HL-60/S4 treated with retinoic acid at 250 ng/mL for 4 days and 3 days (cell line): ENCODE measurements at regions not wholly inside any gene's neighbourhood (a gene's known extent, or its start where the extent isn't known, plus 50 kb on each side); places are given as distances from the start of the nearest gene placed in this dataset.

Source experiments
- in situ Hi-C: fragments of 300-500 bp; cut with MboI; formaldehyde crosslinking; loops from 2 replicates; pipeline ENCODE4 v1.7.0; 2022; ENCODE audit warnings: low sequenced_read_pairs

DNA sequence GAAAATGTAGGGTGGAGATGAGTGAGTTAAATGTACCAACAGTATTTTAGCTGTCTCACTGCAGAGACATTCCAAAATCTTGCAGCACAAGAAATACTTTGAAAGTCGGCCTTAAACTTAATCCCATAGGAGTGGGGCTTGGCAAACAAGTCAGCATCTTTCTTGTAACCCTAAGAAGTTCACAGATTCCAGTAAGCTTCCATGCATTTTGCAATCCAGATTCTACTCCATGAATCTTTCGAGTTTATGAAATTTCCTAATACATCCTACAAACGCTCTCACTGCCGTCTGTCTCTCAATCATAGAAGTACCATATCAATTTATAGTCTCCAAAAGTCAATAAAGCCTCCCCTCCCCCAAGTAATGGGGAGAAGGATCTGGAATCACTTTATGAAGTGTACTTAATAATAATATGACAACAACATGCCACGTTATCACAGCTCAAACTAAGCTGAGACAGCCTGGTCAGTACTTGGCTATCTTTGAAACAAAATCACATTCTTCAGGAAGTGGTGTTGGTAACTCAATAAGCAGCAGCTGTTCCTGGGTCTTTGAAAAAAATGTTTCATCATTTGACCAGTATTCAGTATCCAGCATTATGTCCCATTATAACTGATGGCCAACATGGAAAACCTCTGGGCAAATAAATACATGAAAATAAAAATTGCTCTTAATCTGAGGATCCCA is 317.4 kb upstream of the RUNX1 start:
- in situ Hi-C loops, result no loop called here

- in situ Hi-C loops, result no loop called here
These were observed 314.4 kb upstream of the RUNX1 start for GRCh38 chr21:35363458-35363857.

GRCh38 chr21:35361988-35362387 is 312.9 kb upstream of the RUNX1 start:
- in situ Hi-C loops, result no loop called here

DNA sequence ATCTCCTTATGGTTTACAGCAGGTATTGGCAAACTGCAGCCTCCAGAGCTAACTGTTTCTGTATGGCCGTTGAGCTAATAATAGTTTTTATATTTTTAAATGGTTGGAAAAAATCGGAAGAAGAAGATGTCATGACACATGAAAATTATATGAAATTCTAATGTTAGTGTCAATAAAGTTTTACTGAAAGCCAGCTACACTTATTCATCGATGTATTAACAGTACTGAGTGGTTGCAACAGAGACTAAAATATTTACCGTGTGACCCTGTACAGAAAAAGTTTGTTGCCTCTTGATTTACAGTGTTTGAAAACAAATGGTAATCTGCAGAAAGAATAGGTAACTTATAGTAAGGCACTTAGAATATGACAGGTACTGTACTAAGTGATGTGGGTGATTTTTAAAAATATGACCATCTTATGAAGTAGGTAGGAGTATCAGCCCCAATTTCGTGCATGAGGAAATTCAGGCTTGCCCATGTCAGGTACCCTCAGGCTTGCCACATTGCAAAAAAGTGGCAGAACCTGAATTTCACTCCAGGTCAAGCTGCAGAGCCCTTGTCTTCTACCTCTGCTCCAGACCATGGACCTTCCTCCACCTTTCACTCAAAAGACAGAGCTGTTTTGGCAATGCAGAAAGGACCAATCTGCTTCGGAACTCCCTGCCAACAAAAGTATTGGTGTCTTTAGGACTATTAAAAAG is 311.9 kb upstream of the RUNX1 start:
- in situ Hi-C loops, result no loop called here

GRCh38 chr21:35359076-35359475 is 310.0 kb upstream of the RUNX1 start:
- in situ Hi-C loops, result no loop called here

DNA sequence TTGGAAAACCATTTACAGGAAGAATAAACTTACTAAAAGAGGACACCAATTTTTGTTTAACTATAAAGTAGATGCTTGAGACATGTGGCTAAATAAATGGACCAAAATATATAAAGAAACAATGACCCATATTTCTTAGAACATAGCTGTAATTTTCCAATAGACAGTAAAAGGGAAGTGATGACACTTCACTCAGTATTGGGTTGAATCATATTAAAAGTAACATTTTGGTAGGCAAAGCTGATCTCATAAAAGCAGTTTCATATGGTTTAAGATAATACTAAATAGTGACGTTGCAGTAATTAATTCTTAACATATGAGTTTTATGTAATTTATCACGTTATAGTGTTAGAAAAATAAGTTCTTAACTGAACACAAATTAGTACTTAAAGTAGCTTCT is 308.9 kb upstream of the RUNX1 start:
- in situ Hi-C loops, result no loop called here

DNA sequence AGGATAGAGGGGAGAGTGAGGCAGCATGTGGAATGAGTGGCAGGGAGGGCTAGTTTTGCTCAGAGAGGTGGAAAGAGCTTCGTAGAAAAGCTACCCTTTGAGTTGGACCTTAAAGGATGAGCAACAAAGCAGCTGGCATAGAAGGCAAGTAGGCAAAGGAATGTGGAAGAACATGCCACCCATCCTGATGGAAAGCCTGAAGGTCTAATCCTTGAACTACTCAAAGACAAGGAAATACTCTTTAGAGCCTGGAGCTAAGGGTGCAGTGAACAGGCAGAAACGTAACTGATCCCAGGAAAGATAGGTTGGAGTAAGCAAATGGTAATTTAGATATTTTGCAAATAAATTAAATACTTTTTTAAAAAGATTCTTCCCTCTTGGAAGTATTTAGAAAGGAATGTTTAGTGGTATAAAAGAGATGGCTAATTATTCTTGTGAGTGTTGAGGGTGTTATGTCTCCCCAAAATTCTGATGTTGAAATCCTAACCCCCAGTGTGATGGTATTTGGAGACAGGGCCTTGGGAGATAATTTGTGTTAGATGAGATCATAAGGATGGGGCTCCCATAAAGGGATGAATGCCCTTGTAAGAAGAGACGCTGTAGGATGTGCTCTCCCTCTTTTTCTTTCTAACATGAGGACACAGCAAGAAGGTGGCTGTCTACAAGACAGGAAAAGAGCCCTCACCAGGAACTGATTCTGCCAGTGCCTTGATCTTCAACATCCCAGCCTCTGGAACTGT is 308.1 kb upstream of the RUNX1 start:
- in situ Hi-C loops, result no loop called here

GRCh38 chr21:35354078-35354477 is 305.0 kb upstream of the RUNX1 start:
- in situ Hi-C loops, result no loop called here

DNA sequence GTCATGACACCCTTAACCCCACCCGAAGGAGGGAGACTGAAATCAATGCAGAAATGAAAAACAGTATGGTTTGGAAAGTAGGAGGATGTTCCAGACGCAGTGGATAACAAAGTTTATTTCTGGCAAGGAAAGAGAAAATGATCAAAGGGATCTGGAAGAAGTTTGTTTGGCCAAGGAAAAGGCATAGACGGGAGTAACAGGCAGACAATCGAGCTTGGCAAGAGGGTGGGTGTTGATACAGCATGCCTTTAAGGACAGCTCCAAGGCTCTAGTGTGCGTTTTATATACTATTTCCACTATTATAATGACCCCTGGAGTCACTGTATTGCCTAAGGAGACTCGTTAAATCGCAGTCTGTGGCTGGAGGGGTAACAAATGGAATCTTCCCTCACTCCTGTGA is 303.7 kb upstream of the RUNX1 start:
- in situ Hi-C loops, result no loop called here

GRCh38 chr21:35352066-35352770 is 303.1 kb upstream of the RUNX1 start:
- in situ Hi-C loops, result no loop called here

DNA sequence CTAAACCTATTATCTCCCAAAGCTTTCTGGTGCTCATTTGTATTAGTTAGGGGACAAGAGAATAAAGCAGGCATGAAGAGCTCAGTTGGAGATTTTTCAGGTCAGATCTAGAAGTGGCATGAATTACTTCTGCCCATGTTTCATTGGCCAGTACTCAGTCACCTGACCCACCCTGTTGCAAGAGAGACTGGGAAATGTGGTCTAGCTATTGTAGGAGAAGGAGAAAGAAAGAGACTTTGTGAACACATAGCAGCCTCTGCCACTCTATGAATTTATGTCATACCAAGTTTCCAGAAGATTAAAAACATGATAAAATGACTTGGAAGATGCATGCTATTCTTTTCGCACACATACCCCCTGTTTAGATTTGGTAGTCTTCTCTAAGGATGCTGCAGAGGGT is 302.3 kb upstream of the RUNX1 start:
- in situ Hi-C loops, result no loop called here

DNA sequence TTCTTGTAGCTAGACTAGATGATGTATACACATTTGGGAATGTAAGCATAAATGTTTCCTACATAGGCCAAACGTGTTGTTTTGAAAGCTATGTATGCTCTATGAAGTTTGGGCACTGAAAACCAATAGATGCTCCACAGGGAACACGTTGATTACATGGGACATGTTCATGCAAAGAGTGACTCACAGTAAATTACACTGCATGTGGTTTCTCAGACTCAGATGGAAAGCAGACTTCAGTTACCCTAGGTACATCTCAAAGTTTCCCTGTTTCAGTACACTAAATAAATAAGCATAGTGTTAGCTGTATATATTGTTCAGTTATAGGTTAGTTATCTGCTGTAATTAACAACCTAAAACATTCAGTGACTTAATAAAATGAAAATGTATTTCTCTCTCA is 301.9 kb upstream of the RUNX1 start:
- in situ Hi-C loops, result no loop called here

DNA sequence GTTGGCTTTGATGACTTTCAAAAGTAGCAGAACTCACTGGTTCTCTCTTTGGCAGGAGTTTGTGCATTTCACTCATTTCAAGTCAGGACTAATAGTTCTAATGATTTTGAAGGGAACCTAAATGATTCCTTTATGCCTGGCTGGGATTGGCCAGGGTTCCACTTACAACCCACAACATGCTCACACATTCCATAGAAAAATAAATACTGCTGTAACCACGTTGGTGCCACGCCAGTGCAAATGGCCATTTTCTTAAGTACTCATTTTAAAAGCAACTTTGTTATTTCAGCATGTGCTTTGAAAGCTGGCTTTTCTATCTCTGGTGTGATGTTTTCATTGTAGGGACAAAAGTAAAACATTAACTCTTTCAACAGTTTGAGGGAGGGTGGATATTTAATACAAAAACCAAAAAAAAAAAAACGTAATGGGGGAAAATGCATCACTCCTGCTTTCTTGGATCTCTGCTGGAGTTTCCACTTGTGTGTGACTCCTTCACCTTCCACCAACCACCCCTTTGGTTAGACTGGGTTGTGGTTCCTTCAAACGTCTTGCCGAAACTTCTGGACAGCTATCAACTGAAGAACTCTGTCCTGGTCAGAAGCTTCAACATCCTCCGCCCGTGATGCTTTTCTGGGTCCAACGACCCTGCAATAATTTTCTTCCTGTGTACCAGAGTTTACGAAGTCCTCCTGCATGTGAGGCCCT is 300.4 kb upstream of the RUNX1 start:
- in situ Hi-C loops, result no loop called here

DNA sequence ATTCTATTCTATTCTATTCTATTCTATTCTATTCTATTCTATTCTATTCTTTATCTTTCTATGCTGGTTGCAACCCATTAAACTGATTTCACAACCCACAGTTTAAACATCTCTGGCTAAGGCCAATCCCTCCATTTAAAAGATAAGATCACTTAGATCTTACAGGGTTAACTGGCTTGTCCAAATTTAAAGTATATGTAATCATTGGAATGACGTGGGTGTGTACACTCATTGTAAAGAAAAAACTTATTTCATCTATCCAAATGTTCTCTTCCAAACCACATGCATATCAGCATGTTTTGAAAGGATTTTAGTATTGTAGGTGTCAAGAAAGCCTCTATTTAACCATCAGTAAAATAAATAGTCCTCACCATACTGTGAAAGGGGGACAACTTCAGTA is 299.6 kb upstream of the RUNX1 start:
- in situ Hi-C loops, result no loop called here

- in situ Hi-C loops, result no loop called here
These were observed 297.6 kb upstream of the RUNX1 start for GRCh38 chr21:35346697-35347096.

- in situ Hi-C loops, result no loop called here
These were observed 296.9 kb upstream of the RUNX1 start for GRCh38 chr21:35345954-35346353.

DNA sequence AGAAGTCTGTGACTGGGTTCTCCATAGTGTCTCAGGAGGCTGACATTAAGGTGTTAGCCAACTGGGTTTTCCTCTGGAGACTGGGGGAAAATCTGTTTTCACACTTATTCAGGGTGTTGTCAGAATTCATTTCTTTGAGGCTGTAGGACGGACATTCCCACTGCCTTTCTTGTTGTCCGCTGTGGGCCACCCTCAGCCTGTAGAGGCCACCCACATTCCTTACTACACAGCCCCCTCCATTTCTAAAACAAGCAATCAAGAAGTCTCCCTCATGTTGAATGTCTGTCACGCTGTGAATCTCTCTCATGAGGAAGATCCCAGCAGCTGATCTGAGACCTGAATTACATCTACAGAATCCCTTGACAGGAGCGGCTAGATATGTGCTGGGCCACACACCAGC is 295.5 kb upstream of the RUNX1 start:
- in situ Hi-C loops, result no loop called here

GRCh38 chr21:35343046-35343819 is 294.1 kb upstream of the RUNX1 start:
- in situ Hi-C loops, result no loop called here

GRCh38 chr21:35342440-35342839 is 293.3 kb upstream of the RUNX1 start:
- in situ Hi-C loops, result no loop called here

GRCh38 chr21:35340273-35340672 is 291.2 kb upstream of the RUNX1 start:
- in situ Hi-C loops, result no loop called here
